T-helper 1 cell treated with Interleukin-12 subunit alpha and Interleukin-12 subunit beta and Interleukin-4 antibody, amounts not matched to agents 30 ng/mL and 1 ng/mL, for 36 hours (primary cell): ENCODE measurements at regions not wholly inside any gene's neighbourhood (a gene's known extent, or its start where the extent isn't known, plus 50 kb on each side); places are given as distances from the start of the nearest gene placed in this dataset.
"Not testable (repeated sequence)": the region's sequence is repeated elsewhere in the genome, so short reads cannot be mapped to it uniquely, and the experiment has no call there.

Source experiments
- intact Hi-C: fragments of 100-400 bp; cut with micrococcal nuclease; formaldehyde crosslinking; loops from one replicate; pipeline ENCODE4 v1.15.1; 2024

- intact Hi-C loops = no loop called here
Measured at GRCh38 chr13:111492341-111492950, 172.0 kb downstream of the TEX29 start.

DNA sequence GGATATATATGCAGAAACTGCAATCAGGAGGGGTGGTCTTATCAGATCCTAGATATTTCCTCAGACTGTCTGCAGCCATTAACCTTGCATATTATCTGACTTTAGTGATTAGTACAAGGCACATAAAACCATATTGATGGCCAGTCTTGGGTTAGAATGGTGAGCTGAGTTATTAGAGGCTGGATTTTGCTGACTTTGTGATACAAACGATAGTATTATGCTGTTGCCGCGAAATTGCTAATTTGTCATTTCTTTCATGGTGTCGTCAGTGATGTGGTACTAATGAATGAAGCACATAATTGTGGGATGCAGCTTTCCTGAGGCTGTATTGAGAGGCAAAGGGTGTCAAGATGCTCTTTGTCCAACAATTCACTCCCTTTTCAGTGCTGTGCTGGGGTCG is 172.5 kb downstream of the TEX29 start:
- intact Hi-C loops = no loop called here

DNA sequence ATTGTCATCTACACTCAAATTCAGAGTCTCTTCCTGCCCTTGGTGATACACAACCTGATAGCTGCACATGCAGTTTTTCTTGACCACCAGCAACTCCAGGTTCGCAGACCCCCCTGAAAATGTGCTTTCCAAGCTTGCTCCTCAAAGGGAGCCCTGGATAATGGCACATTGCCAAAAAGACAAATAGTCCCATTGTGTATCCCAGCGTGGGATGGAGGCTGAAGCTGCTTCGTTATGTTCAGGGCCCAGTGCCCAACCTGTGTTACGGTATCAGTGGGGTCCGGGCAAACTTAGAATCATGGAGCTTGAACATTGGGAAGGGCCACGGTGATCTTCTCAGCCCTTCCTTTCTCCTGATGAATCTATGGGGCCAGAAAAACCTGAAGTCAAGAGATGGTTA is 173.0 kb downstream of the TEX29 start:
- intact Hi-C loops = no loop called here

- intact Hi-C loops = no loop called here
Measured at GRCh38 chr13:111494641-111495040, 174.2 kb downstream of the TEX29 start.

DNA sequence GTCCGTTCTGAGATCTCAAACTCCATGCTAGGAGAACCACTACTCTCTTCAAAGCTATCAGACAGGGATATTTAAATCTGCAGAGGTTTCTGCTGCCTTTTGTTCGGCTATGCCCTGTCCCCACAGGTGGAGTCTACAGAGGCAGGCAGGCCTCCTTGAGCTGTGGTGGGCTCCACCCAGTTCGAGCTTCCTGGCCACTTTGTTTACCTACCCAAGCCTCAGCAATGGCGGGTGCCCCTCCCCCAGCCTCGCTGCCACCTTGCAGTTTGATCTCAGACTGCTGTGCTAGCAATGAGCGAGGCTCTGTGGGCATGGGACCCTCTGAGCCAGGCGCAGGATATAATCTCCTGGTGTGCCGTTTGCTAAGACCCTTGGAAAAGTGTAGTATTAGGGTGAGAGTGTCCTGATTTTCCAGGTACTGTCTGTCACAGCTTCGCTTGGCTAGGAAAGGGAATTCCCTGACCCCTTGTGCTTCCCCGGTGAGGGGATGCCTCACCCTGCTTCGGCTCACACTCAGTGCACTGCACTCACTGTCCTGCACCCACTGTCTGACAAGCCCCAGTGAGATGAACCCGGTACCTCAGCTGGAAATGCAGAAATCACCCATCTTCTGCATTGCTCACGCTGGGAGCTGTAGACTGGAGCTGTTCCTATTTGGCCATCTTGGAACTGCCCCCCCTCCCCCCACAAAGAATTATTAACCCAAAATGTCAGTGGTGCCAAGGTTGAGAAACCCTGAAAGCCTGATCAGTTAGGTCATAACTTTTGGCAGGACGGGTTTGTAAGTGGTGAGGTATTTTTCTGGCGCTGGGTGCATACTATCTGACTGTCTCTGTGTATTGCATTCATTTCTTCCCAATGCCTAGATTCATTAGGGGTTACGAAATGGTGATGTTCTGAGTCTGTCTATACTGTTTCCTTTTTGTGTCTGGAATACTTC is 181.4 kb downstream of the TEX29 start:
- intact Hi-C loops = not testable (repeated sequence)

DNA sequence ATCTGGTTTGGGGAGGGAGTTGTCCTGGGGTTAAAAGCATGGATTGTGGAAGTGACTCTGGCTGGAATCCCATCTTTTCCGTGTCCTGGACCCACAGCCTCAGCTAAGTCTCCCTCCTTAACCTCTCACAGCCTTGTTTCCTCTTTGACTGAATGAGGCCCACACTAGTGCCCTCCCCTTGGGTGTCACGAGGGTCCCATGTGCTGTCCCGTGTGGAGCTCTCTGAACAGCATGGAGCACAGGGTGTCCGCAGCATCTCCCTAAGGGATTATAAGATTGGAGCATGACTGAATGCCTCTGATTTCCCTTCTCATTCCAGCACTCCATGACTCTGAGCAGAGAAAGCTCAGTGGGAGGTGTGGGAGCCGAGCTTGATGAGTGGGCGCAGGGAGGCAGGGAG is 182.5 kb downstream of the TEX29 start:
- intact Hi-C loops = no loop called here

GRCh38 chr13:111503376-111503775 is 182.9 kb downstream of the TEX29 start:
- intact Hi-C loops = no loop called here

GRCh38 chr13:111503905-111504695 is 183.7 kb downstream of the TEX29 start:
- intact Hi-C loops = no loop called here

GRCh38 chr13:111505175-111505777 is 184.8 kb downstream of the TEX29 start:
- intact Hi-C loops = no loop called here

GRCh38 chr13:111506125-111506524 is 185.7 kb downstream of the TEX29 start:
- intact Hi-C loops = no loop called here

GRCh38 chr13:111506621-111507020 is 186.2 kb downstream of the TEX29 start:
- intact Hi-C loops = no loop called here

- intact Hi-C loops = no loop called here
Measured at GRCh38 chr13:111508164-111508870, 187.9 kb downstream of the TEX29 start.

GRCh38 chr13:111508902-111509509 is 188.6 kb downstream of the TEX29 start:
- intact Hi-C loops = no loop called here

DNA sequence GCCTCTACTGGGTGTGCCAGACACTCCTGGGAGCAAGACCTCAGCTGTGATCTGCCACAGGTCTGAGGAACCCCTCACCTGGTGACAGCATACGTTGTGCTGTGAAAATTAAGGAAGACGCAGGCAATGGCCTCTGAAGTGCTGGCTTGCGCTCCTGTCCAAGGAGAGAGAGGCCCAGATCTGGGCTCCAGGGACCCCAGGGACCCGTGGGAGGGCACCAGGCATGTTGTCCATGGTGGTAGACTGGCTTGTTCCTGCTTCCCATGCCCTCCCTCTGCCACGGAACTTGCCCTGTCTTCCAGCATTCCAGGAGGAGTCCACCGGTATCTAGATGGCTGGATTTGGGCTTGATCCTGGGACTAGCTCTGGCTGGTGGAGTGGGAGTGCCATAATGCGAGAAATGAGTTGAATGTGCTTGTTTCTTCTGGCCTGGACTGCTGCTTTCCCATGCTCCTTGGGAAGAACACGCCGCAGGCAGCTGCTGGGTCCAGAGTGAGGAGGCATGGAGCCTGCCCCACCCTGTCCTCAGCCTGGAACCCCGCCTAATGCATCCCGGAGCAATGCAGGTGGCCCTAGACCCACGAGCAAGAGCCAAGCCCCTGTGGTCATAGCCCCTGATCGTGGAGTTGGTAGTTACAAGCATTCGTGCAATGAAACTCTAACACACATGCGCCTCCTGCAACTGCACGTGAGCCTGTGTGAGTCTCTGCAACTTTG is 190.2 kb downstream of the TEX29 start:
- intact Hi-C loops = no loop called here

DNA sequence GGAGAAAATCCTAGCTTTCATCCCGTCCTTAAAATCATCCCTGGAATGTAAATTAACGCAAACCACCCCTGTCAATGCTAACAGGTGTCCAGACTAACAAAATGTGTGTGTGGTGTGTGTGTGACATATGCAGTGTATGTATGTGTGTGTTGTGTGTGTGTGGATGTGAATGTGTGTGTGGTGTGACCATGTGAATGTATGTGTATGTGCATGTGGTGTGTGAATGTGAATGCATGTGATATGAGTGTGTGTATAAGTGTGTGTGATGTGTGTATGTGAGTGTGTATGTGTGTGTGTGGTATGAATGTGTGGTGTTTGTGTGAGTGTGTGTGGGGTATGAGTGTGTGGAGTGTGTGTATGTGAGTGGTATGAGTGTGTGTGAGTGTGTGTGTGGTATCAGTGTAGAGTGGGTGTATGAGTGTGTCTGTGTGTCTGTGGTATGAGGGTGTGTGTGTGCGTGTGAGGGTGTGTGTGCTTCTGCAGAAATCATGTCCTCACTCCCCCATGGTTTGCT is 190.8 kb downstream of the TEX29 start:
- intact Hi-C loops = no loop called here

DNA sequence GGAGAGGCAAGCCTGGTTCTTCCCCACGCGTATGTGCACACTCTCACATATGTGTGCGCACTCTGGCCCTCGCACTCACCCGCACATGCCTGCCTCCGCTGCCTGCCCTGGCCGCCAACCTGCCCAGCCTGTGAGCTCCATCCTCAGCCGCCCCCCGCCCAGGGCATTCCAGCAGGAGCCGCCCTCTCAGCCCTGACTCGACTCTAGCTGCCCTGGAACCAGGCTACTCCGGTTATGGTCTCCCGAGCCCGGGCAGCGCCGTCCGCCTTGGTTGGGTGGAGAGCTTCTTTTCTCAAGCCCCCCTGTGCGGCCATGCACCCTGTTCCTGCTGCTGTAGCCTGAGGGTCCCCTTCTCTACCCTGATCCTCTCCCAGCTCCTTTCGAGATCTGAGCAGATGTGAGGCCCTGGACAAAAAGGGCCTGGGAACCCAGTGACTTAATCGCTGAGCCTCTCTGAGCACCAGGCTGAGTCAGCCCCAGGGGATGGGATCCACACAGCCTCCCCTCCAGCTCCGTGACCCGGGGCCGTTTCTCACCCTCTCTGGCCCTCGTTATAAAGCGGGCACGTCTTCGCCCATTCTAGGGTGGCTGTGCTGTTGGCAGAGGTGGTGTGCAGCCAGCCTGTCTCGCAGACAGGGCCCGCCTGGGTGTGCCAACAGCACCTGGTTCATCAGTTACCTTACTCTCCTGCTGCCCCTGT is 191.5 kb downstream of the TEX29 start:
- intact Hi-C loops = no loop called here

GRCh38 chr13:111512707-111513106 is 192.3 kb downstream of the TEX29 start:
- intact Hi-C loops = no loop called here

DNA sequence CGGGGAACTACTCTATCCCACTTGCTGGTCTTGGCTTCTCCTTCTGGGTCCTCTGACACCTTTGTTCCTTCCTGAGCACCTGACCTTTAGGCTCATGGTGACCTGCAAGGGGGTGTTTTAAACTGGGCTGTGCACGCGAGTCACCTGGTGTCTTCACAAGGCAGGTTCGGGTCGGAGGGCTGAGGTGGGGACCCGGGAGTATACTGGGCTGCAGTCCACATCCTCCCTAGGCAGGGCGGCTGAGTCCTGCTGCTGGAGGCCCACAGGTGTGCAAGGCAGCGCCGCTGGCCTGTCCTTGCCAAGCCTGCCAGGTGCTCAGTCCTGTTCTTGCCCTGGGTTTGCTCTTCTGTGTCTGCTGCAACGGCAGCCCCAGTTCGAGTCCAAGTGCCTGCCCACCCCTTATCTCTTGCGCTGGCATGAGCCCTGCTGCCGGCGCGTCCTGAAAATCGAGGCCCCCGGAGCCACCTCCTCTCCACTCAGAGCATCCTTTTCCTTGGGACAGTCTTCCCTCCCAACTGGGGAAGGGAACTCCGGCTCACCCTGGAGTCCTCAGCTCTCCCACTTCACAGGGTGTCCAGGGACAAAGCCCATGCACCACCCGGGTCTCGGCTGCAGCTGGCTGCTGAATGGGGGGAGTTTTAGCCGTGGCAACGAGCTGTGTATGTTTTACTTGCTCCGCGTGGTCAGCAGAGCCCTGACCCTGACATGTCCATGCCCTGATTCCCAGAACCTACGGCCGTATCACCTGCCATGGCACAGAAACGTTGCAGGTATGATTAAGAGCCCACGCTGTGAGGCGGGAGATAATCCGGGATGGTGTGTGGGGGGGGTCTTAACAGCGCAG is 193.5 kb downstream of the TEX29 start:
- intact Hi-C loops = no loop called here
